Suppressor macrophage treated with lipopolysaccharide for 4 hours (primary cell): ENCODE measurements at regions not wholly inside any gene's neighbourhood (a gene's known extent, or its start where the extent isn't known, plus 50 kb on each side); places are given as distances from the start of the nearest gene placed in this dataset.

Experiments
- DNase-seq: peaks from one replicate; pipeline ENCODE4 v3.0.0-alpha.2; 2020

- DNase-seq, result no peak
These were observed 71.0 kb upstream of the MYCN start for GRCh38 chr2:15869396-15869795.

- no peak for DNase-seq
These were observed 70.5 kb upstream of the MYCN start for GRCh38 chr2:15869871-15870270.

- no peak for DNase-seq
These were observed 69.8 kb upstream of the MYCN start for GRCh38 chr2:15870565-15870964.

GRCh38 chr2:15871239-15871783 lies 69.0 kb upstream of the MYCN start:
- DNase-seq, result no peak

GRCh38 chr2:15872854-15873253 lies 67.5 kb upstream of the MYCN start:
- no peak for DNase-seq

- DNase-seq, result no peak
These were observed 66.0 kb upstream of the MYCN start for GRCh38 chr2:15874321-15874720.

DNA sequence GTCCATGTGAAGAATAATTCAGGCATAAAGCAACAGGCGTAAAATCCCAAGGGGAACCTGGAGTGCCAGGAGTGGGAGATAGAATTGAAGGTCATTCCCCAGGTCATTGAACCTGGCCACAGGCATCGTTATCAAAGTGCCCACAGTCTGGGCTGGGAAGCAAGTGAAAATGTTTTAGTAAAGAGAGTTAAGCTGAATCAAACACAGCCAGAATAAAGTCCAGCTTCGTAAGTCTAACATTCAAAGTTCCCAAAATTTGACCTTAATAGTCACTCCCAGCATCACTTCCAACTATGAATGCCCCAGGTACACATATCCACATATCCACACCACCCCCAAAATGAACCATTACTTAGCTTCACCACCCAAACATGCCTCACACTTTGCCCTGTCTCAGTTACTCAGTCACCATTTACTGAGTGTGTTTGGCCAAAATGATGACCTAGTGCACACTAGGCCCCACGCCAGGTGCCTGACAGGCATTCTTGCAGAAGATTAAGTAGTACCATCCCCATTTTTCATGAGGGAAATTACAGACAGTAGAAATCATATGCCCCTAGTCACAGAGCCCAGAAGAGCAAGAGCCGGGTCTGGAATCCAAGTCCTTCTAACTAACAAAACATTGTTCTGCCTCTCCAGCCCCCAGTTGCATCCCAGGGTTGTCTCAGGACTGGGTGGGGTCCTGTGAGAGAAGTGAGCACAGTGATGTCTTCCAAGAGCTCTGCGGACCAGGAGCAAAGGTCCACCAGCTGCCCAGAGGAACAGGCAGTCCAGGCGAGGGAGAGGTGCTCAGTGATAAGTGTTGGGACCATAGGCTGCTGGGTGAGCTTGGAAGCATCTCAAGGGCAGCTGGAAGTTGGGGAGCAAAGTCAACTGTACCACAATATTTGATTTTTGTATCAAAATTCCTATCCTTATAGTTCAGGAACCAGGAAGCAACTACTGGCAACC lies 65.2 kb upstream of the MYCN start:
- no peak for DNase-seq

DNA sequence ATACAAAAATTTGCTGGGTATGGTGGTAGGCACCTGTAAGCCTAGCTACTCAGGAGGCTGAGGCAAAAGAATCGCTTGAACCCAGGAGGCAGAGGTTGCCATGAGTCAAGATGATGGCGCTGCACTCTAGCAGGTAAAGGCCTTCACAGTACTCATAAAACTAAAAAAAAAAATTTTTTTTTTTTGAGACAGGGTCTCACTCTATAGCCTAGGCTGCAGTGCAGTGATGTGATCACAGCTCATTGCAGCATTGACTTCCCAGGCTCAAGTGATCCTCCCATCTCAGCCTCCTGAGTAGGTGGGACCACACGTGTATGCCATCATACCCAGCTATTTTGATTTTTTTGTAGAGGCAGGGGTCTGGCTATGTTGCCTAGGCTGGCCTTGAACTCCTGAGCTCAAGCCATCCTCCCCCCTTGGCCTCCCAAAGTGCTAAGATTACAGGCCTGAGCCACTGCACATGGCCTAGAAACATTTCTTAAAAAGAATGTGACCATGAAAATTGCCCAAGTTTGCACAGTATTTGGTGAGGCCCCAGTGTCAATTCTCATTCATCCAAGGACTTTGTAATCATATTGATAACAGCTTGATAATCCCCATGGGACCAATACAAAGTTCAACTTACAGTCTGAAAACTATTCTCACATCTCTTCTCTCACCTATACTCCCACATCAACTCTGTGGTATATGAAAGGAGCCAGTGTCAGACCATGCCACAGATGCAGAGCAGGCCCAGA lies 64.2 kb upstream of the MYCN start:
- DNase-seq, result no peak

GRCh38 chr2:15880226-15881119 lies 59.9 kb upstream of the MYCN start:
- DNase-seq, result no peak

DNA sequence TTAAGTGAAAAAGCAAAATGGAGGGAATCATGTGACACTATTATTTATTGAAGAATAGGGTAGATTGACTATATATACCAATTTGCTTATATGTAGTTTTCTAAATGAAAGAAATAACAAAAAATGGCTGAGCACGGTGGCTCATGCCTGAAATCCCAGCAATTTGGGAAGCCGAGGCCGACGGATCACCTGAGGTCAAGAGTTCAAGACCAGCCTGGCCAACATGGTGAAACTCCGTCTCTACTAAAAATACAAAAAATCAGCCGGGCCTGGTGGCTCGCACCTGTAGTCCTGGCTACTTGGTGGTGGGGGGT lies 59.3 kb upstream of the MYCN start:
- DNase-seq, result no peak

DNA sequence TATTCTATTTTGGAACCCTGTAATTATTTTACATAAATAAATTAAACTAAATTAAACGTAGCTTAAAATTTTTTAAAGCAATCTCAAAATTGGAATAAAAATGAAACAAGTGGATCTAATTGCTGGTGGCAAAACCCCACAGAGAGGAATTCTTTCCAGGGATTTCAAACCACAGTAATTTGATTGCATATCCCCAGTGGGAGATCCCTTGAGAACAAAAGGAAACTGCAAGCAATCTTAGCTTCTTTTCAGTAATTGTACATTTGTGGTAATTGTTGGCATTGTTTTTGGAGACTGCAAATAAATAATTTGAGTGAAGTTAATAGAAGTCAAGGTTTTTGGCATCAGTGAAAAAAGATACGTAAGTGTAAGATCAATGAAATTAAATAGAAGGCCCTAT lies 58.7 kb upstream of the MYCN start:
- DNase-seq, result no peak

- no peak for DNase-seq
These were observed 57.4 kb upstream of the MYCN start for GRCh38 chr2:15882761-15883497.

GRCh38 chr2:15883684-15884083 lies 56.7 kb upstream of the MYCN start:
- DNase-seq, result no peak

DNA sequence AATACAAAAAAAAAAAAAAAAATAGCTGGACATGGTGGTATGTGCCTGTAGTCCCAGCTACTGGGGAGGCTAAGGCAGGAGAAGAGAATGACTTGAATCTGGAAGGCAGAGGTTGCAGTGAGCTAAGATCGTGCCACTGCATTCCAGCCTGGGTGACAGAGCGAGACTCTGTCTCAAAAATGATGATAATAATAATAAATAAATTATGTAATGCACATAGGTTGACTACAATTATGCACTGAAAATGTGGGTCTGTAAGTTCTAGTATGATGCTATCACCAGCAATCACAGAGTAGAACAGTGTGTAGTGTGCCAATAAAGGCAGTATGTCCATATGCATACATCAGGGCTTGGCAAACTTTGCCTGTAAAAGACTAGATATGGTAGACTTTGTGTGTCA lies 55.6 kb upstream of the MYCN start:
- DNase-seq, result no peak

DNA sequence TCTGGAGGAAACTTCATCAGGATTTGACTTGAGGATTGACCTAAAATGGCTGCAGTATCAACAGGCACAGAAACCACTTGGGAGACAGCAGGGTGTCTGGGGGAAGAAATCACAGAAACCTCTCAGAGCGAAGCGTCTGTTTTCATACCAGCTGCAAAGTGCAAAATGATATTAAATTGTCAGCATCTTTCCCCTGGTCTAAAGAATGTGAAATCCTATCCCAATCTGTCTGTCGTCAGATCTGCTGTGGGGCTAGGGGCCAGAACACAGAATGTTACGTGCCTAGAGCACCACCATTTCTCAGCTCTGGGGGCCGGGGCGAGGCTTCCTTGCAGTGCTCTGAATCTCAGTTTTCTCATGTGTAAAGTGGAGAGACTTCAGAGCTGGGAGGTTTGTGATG lies 54.1 kb upstream of the MYCN start:
- DNase-seq, result no peak

DNA sequence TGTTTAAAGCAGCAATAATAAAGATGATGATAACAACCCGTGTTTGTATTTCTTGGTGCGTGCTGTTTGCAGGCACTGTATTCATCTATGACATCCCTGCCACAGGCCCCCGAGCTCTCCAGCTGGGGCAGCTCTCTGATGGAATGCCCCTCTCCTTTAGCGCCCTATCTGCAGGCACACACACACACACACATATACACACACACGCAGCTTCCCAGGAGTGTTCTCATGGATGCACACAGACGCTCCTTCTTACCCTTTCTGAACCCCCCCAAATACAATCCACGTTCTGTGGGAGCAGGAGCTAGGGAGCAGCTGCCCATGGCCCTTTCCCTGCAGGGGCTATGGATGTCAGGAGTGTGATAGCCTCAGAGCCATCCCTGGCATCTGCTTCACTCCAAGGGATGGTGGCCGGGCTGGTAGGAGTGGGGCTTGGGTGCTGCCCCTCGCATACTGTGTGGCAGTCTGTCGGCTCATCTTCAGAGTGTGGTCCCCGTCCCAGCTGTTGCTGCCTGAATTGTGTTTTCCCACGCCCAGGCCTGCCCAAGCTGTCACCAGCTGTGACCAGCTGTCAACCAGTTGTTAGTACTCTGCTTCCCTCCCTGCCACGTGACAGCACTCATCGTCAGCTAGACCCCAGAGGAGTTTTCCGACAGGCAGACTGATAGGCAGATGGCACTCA lies 50.8 kb upstream of the MYCN start:
- no peak for DNase-seq

- DNase-seq, result no peak
These were observed 50.1 kb upstream of the MYCN start for GRCh38 chr2:15890124-15890754.
